ENCODE measurements at regions not wholly inside any gene's neighbourhood (a gene's known extent, or its start where the extent isn't known, plus 50 kb on each side); places are given as distances from the start of the nearest gene placed in this dataset.
"Not testable (repeated sequence)": the region's sequence is repeated elsewhere in the genome, so short reads cannot be mapped to it uniquely, and the experiment has no call there.

- DNase-seq: no peak
Observed at GRCh38 chr4:164109503-164109902, 615.0 kb downstream of the TMA16 start.

GRCh38 chr4:164115236-164115635, 620.7 kb downstream of the TMA16 start:
- no peak for DNase-seq

GRCh38 chr4:164116286-164116685, 621.8 kb downstream of the TMA16 start:
- DNase-seq: no peak

DNA sequence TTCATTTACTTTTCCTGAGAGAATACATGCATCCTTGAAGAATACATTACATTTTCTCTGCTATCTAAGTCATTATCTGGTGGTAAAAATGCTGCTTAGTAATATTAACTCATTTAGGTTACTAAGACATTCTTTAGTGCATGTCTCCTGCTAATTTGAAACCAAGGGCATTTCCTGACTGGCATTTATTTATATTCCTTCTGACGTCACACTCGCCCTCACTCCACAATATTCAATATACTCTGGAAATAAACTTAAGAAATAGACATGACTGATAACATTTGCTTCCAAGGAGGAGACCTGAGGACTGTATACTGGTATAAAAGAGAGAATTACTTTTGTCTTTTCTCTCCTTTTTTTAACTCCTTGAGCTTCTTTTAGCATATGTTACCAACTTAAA, 619.5 kb upstream of the SMIM31 start:
- DNase-seq: no peak

DNA sequence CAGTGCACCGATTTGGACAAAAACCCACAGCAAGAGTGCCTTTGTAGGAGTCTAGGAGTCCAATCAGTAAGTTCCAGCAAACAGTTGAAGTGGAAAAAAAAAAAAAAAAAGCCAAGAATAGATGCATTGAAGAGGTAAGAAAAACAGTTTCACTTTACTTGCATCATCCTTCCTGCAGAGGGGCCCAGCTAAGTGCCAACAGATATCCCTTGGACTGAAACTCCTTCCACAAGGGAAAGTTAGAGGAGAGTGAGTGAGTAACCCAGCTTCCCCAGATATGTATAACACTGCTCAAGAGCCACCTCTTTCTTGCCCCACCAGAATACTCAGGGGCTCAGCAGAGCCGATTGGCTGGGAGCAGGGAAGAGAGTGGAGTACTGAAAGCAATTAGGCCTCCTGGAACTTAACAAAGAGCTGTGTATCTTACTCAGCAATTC, 617.7 kb upstream of the SMIM31 start:
- no peak for DNase-seq

DNA sequence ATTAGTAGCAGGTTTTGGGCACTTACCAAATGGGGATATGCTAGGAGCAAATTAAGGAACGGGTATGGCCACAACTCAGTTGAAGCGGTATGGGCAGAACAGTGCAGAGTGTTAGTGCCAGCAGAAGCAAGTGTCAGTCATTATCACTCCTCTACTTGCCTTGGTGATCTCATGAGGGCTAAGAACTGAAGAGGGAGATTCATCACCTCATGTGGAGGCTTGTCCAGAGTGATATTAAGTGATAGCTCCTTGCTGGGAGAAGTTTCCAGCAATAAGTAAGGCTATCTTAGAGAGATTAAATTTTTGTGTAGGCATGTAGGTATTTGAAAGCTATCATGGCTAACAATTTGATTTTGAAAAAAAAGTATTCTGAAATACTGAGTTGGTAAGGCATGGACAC, 615.4 kb upstream of the SMIM31 start:
- DNase-seq: no peak

DNA sequence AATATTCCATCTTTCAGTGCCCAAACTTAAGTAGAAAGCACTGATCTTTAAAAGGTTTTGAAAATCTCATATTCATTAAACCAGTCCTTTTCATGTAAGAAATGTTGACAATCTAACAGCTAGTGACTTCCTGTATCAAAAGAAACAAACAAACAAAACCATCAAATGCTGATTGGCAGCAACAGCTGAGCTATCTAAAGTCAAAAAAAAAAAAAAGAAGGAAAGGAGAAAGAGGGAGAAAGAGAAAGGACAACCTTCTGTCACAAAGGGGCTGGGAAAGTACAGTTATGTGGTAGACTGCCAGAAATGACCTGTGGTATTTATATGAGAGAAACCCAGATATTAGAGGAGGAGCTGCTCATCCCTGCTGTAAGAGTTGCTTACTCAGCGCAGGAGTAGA, 614.6 kb upstream of the SMIM31 start:
- no peak for DNase-seq

- not testable (repeated sequence) for DNase-seq
Observed at GRCh38 chr4:164141755-164142375, 612.1 kb upstream of the SMIM31 start.

DNA sequence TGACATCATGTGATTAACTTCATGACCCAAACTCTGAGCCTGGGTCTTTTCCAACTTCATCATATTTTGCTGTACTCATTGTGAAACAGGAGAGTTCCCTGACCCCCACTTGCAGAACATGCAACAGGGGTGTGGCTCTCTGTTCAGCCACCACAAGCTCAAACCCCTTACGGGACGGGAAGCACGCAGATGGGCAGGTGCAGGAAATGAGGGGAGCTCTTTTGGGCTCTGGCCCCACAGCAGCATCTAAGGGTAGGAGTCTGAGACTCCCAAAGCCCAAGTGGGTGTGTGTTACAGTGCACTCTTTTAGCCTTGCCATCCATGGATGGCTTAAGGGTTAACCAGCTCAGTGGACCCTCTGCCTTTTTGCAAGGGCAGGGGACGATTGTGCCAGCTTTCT, 599.5 kb upstream of the SMIM31 start:
- DNase-seq: no peak

GRCh38 chr4:164169591-164169990, 584.3 kb upstream of the SMIM31 start:
- DNase-seq: no peak

- peak; percentile 21 for DNase-seq
Observed at GRCh38 chr4:164177153-164177552, 576.8 kb upstream of the SMIM31 start.

GRCh38 chr4:164177753-164178152, 576.2 kb upstream of the SMIM31 start:
- no peak for DNase-seq

GRCh38 chr4:164188236-164188635, 565.7 kb upstream of the SMIM31 start:
- no peak for DNase-seq

GRCh38 chr4:164192844-164193243, 561.1 kb upstream of the SMIM31 start:
- DNase-seq: no peak

DNA sequence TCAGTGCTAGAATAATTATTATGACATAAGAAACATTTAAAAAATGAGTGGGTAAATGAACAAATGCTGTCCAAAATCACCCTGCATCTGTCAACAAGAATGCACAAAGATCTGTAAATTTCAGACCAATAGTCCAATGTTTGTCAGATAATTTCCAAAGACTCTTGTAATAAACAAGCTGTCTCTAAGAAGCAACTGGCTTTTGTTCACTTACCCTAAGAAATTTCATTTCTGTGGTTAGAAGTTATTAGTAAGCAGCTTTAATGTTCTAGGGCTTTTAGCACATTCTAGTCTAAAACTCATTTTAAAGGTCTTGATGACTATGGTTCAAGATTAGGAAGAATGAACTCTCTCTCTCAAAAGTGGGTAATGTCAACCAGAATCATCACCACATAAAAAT, 560.3 kb upstream of the SMIM31 start:
- no peak for DNase-seq

DNA sequence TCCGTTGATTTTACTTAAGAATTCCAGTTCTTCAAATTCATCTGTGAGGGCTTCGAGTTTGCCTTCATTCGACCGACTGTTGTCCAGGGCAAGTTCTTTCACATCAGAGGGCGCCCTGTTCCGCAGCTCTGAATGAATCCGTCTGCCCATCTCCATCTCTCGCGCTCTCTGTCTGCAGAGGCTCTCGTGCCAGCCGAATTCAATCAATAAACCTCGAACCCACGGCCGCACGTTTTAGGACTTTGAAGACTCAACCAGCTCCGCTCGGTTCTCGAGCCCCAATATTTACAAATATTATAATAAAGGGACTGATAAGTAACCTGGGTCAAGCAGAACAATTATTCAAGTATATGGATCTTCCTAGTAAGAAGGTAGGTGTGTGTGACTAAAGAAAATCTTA, 556.4 kb upstream of the SMIM31 start:
- no peak for DNase-seq

GRCh38 chr4:164203476-164203875, 550.5 kb upstream of the SMIM31 start:
- DNase-seq: no peak

GRCh38 chr4:164204434-164204833, 549.5 kb upstream of the SMIM31 start:
- DNase-seq: peak; percentile 9

DNA sequence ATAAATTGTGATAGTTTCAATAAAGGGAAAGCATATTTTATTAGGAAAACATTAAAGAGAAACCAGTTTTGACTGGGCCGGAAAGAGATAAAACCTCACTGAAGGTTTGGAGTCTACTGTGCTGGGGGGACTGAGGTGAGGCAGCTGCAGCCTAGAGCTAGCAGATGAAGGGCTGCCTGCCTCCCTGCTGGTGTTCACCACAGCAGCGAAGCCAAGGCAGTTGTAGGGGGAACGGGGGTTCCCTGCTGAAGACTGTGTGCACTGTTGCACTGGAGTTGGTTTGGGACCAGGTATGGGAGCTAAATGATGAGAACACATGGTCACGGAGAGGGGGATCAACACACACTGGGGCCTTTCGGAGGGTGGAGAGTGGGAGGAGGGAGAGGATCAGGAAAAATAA, 546.5 kb upstream of the SMIM31 start:
- DNase-seq: no peak

- DNase-seq: no peak
Observed at GRCh38 chr4:164210377-164210776, 543.6 kb upstream of the SMIM31 start.

DNA sequence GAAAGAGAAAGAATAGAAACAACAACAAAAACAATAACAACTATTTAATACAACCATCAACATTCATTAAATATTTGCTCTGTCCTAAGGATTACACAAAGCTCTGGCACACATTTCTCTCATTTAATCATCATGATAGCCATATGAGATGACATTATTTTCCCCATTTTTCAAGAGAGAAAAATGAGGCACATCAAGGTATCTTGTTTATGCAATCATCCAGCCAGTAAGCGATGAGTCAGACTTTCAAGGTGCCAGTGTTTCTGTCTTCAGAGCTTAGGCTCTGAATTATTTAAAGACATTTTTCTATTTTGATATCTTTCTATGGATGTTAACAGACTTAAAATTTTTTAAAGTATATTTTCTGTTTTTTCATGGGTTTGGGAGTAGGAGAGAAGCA, 541.8 kb upstream of the SMIM31 start:
- no peak for DNase-seq

GRCh38 chr4:164212714-164213113, 541.2 kb upstream of the SMIM31 start:
- no peak for DNase-seq

GRCh38 chr4:164215113-164215741, 538.7 kb upstream of the SMIM31 start:
- no peak for DNase-seq

DNA sequence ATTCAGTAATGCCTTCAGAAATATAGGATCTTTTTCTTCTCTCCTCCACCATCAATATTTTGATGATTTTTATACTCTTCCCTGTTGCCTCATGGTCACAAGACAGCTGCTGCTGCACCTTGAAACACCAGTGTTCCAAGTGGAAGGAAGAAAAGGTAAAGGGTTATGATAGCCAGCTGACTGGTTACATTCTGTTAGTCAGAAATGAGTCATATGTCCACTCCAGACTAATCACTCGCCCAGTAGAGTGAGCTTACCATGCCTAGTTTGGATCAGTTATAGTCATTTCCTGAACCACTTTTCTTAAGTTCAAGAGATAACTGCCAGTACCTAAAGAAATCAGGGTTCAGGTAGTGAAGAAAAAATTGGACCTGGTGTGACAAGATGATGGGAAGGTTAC, 532.3 kb upstream of the SMIM31 start:
- no peak for DNase-seq

GRCh38 chr4:164224871-164225270, 529.1 kb upstream of the SMIM31 start:
- DNase-seq: no peak

All from retina (tissue), 1 donor.